ENCODE measurements at regions not wholly inside any gene's neighbourhood (a gene's known extent, or its start where the extent isn't known, plus 50 kb on each side); places are given as distances from the start of the nearest gene placed in this dataset.

- no peak for TF ChIP-seq CTCF (IDR thresholded peaks at IDR 0.05; ENCODE audit: low read length)
- TF ChIP-seq EZH2 (IDR thresholded peaks at IDR 0.05; ENCODE audit: borderline replicate concordance, low read length), result no peak
Observed at GRCh38 chr2:183782436-183782835, 658.2 kb downstream of the NUP35 start.

Data from OCI-LY1 (cell line).